Activated T-helper 2 cell treated with anti-CD3 and anti-CD28 coated beads, Interferon-gamma antibody, Interleukin-2, Interleukin-4, amounts not matched to agents 10 μg/mL and 5 μg/mL and 100 μg/mL, durations not matched to agents 14 hours and 24 hours and 36 hours (primary cell): ENCODE measurements at regions not wholly inside any gene's neighbourhood (a gene's known extent, or its start where the extent isn't known, plus 50 kb on each side); places are given as distances from the start of the nearest gene placed in this dataset.
"Not testable (repeated sequence)": the region's sequence is repeated elsewhere in the genome, so short reads cannot be mapped to it uniquely, and the experiment has no call there.

Experiments used
- DNase-seq: peaks from one replicate; pipeline ENCODE4 v3.0.0; 2021; ENCODE audit warnings: low spot score
- H3K27ac Mint-ChIP-seq: one replicate; pipeline ENCODE4 v1.8.0; 2021; ENCODE audit warnings: mixed read lengths
- H3K27me3 Mint-ChIP-seq: one replicate; pipeline ENCODE4 v1.8.0; 2021; ENCODE audit warnings: low read depth, mixed read lengths
- H3K36me3 Mint-ChIP-seq: one replicate; pipeline ENCODE4 v1.8.0; 2021; ENCODE audit warnings: low read depth, mixed read lengths
- H3K4me1 Mint-ChIP-seq: one replicate; pipeline ENCODE4 v1.8.0; 2021; ENCODE audit warnings: low read depth, mixed read lengths
- H3K4me3 Mint-ChIP-seq: one replicate; pipeline ENCODE4 v1.8.0; 2021; ENCODE audit warnings: low read depth, mild to moderate bottlenecking, moderate library complexity, mixed read lengths
- H3K9me3 Mint-ChIP-seq: one replicate; pipeline ENCODE4 v1.8.0; 2021; ENCODE audit warnings: mixed read lengths
- intact Hi-C: fragments of 100-400 bp; cut with micrococcal nuclease; formaldehyde crosslinking; loops from one replicate; pipeline ENCODE4 v1.15.1; 2023

DNA sequence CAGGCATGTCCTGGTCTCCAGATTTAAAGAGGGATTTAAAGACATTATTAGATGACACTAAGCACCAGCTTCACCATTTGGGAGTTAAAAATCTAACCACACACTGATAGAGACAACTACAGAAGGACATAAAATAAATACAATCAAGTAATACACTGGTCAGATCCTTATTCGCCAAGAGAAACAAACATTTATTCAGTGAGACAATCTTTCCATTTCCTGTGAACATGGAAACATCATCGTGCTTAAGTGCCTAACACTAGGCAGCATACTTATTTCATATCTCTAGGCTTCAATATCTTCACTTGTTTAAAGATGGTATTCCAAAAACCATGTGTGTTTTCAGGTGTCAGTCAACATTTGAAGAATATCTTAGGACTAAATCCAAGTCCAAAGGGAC, 103.6 kb downstream of the AREG start:
- Mint-ChIP-seq H3K27ac (no peak overlapping the region), H3K27me3 (no peaks in the 10 kb centered on the region), H3K4me1 (peaks cover under 1% of the 10 kb centered on the region), H3K9me3 (no peaks in the 10 kb centered on the region), H3K4me3 (no peak overlapping the region), H3K36me3 (no peaks in the 10 kb centered on the region)
- intact Hi-C loops: no loop called here
- no peak for DNase-seq

DNA sequence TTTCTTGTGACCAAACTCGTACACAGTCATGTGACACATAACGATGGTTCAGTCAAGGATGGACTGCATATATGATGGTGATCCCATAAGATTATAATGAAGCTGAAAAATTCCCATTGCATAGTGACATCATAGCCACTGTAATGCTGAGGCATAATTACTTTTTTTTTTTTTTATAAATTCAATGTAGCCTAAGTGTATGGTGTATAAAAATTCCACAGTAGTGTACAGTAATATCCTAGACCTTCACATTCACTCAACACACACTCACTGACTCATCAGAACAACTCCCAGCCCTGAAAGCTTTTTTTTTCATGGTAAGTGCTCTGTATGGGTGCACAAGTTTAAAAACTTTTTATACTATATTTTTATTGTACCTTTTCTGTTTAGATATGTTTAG, 105.0 kb downstream of the AREG start:
- no peak overlapping the region for H3K27ac Mint-ChIP-seq
- no peak overlapping the region for H3K4me3 Mint-ChIP-seq
- no peaks in the 10 kb centered on the region for H3K36me3 Mint-ChIP-seq
- H3K4me1 Mint-ChIP-seq: no peaks in the 10 kb centered on the region
- H3K27me3 Mint-ChIP-seq: no peaks in the 10 kb centered on the region
- intact Hi-C loops: no loop called here
- no peak for DNase-seq
- no peaks in the 10 kb centered on the region for H3K9me3 Mint-ChIP-seq

DNA sequence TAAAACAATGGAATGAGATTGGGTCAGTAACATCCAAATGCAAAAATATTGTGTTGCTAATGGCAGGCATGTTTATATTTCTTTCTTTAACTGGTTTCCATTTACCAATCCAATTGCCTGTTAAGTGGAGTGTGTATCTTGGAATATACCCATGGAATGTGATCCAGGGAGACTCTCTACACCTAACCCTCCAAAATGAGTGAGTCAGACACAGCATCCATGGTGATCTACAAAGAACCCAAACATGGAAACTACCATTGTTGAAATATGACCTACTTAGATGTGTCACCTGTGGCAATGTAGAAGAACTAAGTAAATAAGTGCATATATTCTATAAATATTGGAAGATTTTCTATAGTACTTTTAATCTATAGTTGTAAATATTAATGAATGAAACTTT, 110.3 kb downstream of the AREG start:
- H3K4me3 Mint-ChIP-seq: no peak overlapping the region
- intact Hi-C loops: no loop called here
- no peaks in the 10 kb centered on the region for H3K4me1 Mint-ChIP-seq
- peaks cover 5% of the 10 kb centered on the region for H3K9me3 Mint-ChIP-seq
- H3K36me3 Mint-ChIP-seq: no peaks in the 10 kb centered on the region
- H3K27ac Mint-ChIP-seq: no peak overlapping the region
- DNase-seq: no peak
- no peaks in the 10 kb centered on the region for H3K27me3 Mint-ChIP-seq

DNA sequence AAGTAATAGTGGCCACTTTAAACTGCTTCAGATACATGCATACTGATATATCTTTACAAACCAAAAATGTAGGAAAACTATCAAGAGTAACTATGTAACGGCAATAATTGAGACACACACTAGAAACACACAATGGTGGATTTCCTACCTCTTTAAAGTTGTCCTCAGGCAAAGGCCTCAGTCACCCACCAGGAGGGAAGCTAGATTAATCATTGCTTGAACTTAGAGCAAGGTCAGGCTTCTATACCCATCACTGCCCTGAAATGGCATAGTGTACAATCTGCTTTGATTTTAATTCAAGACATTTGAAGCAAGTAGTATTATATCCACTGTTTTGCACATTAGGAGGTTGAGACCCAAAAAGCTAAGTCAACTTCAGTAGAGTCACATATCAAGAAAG, 110.9 kb downstream of the AREG start:
- Mint-ChIP-seq H3K27me3 (no peaks in the 10 kb centered on the region), H3K9me3 (peaks cover 5% of the 10 kb centered on the region), H3K27ac (no peak overlapping the region), H3K4me3 (no peak overlapping the region), H3K36me3 (no peaks in the 10 kb centered on the region), H3K4me1 (no peaks in the 10 kb centered on the region)
- no peak for DNase-seq
- intact Hi-C loops: no loop called here

DNA sequence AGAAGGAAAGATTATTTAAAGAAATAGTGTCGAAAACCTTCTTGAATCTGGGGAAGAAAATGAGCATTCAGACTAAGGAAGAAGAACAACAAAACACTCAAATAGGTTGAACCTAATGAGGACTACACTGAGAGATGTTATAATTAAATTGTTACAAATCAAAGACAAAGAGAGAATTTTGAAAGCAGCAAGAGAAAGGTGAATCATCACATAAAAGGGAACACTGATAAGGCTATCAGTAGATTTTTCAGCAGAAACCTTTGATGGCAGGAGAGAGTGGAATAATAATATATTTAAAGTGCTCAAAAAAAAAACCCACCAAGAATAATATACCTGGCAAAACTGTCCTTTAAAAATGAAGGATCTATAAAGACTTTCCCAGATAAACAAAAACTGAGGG, 114.9 kb downstream of the AREG start:
- Mint-ChIP-seq H3K27me3 (no peaks in the 10 kb centered on the region), H3K4me1 (no peaks in the 10 kb centered on the region), H3K9me3 (peaks cover 16% of the 10 kb centered on the region), H3K27ac (no peak overlapping the region), H3K4me3 (no peak overlapping the region), H3K36me3 (no peaks in the 10 kb centered on the region)
- intact Hi-C loops: no loop called here
- no peak for DNase-seq

DNA sequence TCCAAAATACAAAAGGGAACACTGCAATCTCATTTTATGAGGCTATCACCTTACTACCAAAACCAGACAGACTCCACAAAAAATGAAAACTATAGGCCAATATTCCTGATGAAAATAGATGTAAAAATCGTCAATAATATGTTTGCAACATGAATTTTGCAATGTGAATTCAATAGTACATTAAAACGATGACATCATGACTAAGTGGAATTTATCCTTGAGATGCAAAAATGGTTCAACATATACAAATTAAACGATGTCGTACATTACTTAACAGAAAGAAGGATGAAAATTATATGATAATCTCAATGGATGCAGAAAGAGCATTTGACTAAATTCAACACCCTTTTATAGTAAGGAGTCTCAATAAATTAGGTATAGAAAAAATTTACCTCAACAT, 123.0 kb downstream of the AREG start:
- H3K36me3 Mint-ChIP-seq: no peaks in the 10 kb centered on the region
- no peak overlapping the region for H3K27ac Mint-ChIP-seq
- H3K4me1 Mint-ChIP-seq: no peaks in the 10 kb centered on the region
- H3K27me3 Mint-ChIP-seq: no peaks in the 10 kb centered on the region
- intact Hi-C loops: no loop called here
- H3K4me3 Mint-ChIP-seq: no peak overlapping the region
- DNase-seq: no peak
- peaks cover 6% of the 10 kb centered on the region for H3K9me3 Mint-ChIP-seq

DNA sequence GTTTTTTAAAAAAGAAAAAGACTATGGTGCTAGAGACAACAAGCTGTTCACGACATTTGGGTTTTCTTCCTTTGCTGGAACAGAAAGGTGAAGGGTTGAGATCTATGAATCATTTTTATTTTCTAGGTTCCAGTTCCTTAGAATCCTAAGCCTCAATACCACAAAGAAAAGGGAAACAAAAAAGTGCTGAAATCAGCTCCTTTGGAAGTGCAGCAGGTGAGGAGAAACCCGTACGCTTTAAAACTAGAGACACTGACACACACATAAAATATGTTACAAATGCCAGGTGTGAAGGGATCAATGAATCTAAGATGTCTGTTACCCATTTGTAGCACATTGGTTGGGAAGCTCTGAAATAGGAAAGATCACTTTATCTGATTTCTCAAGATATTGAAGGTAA, 125.2 kb downstream of the AREG start:
- DNase-seq: no peak
- H3K9me3 Mint-ChIP-seq: no peaks in the 10 kb centered on the region
- H3K27ac Mint-ChIP-seq: no peak overlapping the region
- intact Hi-C loops: no loop called here
- no peaks in the 10 kb centered on the region for H3K27me3 Mint-ChIP-seq
- no peak overlapping the region for H3K4me3 Mint-ChIP-seq
- no peaks in the 10 kb centered on the region for H3K4me1 Mint-ChIP-seq
- H3K36me3 Mint-ChIP-seq: no peaks in the 10 kb centered on the region

DNA sequence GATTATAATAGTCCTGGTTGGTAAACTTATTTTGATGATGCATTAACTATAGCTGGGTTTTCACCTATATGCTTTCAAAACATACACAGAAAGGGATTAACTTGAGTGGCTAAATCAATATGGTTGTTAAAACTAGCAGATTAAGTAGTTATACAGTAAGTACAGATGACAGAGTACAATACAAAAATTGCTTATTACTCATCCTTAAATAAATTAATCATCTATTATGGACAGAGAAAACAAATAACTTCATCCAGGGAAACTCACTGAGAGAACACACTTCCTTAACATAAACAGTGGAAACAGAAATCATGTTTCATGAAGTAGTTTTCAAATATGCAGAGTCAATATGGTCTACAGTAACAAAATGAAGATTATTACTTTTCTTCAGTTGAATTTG, 133.4 kb downstream of the AREG start:
- H3K27ac Mint-ChIP-seq: no peak overlapping the region
- H3K4me1 Mint-ChIP-seq: no peaks in the 10 kb centered on the region
- H3K9me3 Mint-ChIP-seq: no peaks in the 10 kb centered on the region
- DNase-seq: no peak
- H3K36me3 Mint-ChIP-seq: no peaks in the 10 kb centered on the region
- no peaks in the 10 kb centered on the region for H3K27me3 Mint-ChIP-seq
- intact Hi-C loops: no loop called here
- no peak overlapping the region for H3K4me3 Mint-ChIP-seq

DNA sequence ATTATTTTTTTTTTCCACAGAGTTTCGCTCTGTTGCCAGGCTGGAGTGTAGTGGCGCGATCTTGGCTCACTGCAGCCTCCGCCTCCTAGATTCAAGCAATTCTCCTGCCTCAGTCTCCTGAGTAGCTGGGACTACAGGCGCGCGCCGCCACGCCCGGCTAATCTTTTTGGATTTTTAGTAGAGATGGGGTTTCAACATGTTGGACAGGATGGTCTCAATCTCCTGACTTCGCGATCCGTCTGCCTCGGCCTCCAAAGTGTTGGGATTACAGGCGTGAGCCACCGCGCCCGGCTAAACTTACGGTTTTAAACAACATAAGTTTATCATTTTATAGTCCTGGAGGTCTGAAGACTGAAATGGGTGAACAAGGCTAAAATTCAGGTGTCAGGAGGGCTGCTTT, 133.9 kb downstream of the AREG start:
- H3K27ac Mint-ChIP-seq, H3K9me3 Mint-ChIP-seq, DNase-seq, H3K4me1 Mint-ChIP-seq, H3K4me3 Mint-ChIP-seq, H3K36me3 Mint-ChIP-seq, H3K27me3 Mint-ChIP-seq, intact Hi-C loops: not testable (repeated sequence)

DNA sequence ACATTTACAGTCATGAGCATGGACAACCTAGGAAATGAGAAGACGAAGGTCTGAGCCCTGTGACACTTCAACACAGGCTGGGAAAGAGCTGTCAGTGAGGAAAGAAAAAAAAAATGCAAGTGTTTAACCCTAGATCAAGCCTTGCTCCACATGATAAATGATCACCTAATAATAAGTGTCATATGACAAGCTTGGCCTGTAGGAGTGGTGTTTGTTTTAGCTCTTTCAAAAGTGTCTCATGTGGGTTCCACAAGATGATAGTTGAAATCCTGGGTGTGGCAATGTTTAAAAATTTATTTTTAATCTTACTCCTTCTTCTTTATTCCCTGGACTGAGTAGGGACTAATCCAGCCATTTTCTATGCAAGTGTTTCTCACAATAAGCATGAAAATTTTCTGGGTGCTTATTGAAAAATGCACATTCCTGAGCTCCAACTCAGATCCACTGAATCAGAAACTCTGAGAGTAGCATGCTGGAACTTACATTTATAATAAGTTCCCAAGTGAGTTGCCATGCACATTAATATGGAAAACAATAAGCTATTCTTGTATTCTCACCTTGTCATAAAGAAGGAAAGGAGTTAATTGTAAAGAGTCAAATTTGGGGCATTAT, 138.3 kb downstream of the AREG start:
- DNase-seq: no peak
- no peaks in the 10 kb centered on the region for H3K9me3 Mint-ChIP-seq
- H3K36me3 Mint-ChIP-seq: no peaks in the 10 kb centered on the region
- H3K27ac Mint-ChIP-seq: no peak overlapping the region
- intact Hi-C loops: no loop called here
- no peaks in the 10 kb centered on the region for H3K27me3 Mint-ChIP-seq
- H3K4me3 Mint-ChIP-seq: no peak overlapping the region
- H3K4me1 Mint-ChIP-seq: no peaks in the 10 kb centered on the region

DNA sequence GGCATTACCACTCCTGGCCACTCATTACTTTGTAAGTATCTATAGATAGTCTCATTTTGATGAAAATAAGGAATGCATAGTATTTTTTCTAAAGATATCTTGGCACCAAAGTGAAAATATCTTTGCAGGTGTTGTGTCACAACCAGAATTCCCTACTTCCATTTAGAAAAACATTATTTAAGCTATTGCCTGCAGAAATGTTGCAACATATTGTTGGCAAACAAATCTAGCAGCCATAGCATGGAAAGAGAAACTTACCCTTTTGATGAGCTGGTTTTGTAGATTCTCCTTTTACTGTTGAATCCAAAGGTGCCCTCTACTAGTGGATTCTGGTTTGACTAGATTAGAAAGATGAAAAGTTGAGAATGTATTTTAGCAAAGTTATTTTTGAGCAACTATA, 138.8 kb downstream of the AREG start:
- H3K4me3 Mint-ChIP-seq: no peak overlapping the region
- no peaks in the 10 kb centered on the region for H3K4me1 Mint-ChIP-seq
- H3K36me3 Mint-ChIP-seq: no peaks in the 10 kb centered on the region
- no peaks in the 10 kb centered on the region for H3K9me3 Mint-ChIP-seq
- intact Hi-C loops: no loop called here
- no peaks in the 10 kb centered on the region for H3K27me3 Mint-ChIP-seq
- no peak for DNase-seq
- H3K27ac Mint-ChIP-seq: no peak overlapping the region

DNA sequence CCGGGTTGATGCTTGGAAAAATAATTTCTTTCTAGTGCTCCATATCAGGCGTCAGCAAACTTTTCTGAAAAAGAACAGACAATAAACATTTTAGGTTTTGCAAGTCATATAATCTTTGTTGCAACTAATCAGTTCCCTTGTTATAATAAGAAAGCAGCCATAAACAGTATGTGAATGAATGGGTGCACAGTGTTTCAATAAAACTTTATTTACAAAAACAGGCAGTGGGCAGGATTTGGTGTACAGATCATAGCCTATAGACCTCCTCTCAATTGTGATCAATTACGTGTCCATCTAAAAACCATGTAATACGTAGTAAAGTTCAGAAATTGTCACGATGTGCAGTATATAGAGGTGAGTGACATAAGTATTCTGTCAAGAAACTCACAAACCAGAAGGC, 143.4 kb downstream of the AREG start:
- H3K36me3 Mint-ChIP-seq: no peaks in the 10 kb centered on the region
- no peaks in the 10 kb centered on the region for H3K9me3 Mint-ChIP-seq
- no peaks in the 10 kb centered on the region for H3K27me3 Mint-ChIP-seq
- DNase-seq: no peak
- H3K27ac Mint-ChIP-seq: no peak overlapping the region
- no peaks in the 10 kb centered on the region for H3K4me1 Mint-ChIP-seq
- intact Hi-C loops: no loop called here
- no peak overlapping the region for H3K4me3 Mint-ChIP-seq

DNA sequence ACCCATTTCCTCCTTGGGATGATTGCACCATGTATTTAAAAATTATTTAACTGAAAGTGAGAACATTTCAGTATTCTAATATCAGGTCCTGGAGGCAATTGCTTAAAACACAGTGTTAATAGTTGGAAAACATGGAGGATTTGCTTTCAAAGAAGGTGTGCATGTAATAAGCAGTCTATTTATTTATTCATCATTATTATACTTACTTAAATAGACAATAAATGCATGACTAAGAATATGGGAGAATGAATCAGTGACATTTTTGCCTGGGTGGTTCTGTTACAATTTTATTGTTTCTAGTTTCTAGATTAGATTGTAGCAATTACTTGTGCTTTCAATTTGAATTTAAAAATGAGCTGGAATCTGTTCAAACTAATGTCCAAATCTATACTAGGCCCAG, 145.5 kb downstream of the AREG start:
- no peak overlapping the region for H3K27ac Mint-ChIP-seq
- H3K27me3 Mint-ChIP-seq: no peaks in the 10 kb centered on the region
- H3K4me1 Mint-ChIP-seq: no peaks in the 10 kb centered on the region
- no peak for DNase-seq
- H3K36me3 Mint-ChIP-seq: no peaks in the 10 kb centered on the region
- H3K4me3 Mint-ChIP-seq: no peak overlapping the region
- intact Hi-C loops: no loop called here
- H3K9me3 Mint-ChIP-seq: no peaks in the 10 kb centered on the region

DNA sequence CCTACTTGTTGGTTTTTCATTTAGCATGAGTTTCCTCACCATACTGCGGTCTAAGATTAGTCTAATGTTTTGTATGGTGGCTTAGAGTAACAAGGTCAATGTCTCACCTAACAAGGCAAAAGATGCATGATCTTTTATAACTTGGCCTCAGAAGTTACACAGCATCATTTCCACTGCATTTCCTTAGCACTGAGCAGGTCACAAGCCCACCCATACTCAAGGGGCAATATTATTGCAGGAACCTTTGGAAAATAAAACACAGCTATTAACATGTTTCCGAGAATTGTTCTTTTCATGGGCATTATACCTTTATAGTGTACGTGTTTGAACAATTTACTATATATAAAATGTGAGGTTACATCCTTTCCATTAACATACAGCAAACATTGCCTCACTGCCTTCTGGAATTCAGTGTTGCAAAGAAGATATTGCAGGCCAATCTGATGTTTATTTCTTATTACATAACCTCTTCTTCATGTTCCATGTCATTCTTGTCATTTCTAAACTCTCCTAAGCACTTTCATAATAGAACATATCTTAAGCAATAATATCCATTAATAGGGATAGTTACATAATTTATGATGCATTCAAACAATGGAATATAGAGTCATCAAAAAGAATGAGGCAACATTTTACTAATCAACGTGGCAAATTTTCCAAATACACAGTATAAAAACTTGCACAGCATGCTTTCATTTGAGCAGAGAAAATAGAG, 153.8 kb downstream of the AREG start:
- no peaks in the 10 kb centered on the region for H3K36me3 Mint-ChIP-seq
- no peak overlapping the region for H3K27ac Mint-ChIP-seq
- H3K9me3 Mint-ChIP-seq: peaks cover 13% of the 10 kb centered on the region
- no peak overlapping the region for H3K4me3 Mint-ChIP-seq
- H3K4me1 Mint-ChIP-seq: no peaks in the 10 kb centered on the region
- H3K27me3 Mint-ChIP-seq: no peaks in the 10 kb centered on the region
- intact Hi-C loops: no loop called here
- DNase-seq: no peak
